BLaER1 treated with 17β-estradiol and CSF1 and Interleukin-3, amounts not matched to agents 10 nM and 100 nM (cell line): ENCODE measurements at regions not wholly inside any gene's neighbourhood (a gene's known extent, or its start where the extent isn't known, plus 50 kb on each side); places are given as distances from the start of the nearest gene placed in this dataset.
"Not testable (repeated sequence)": the region's sequence is repeated elsewhere in the genome, so short reads cannot be mapped to it uniquely, and the experiment has no call there.

ENCODE experiments used
- H3K27ac ChIP-seq, 11 experiments: shearing (Covaris generic); formaldehyde crosslinking; 2 replicates each; pipeline ENCODE4 v1.8.1; 2022
- H3K27me3 ChIP-seq, 11 experiments: shearing (Covaris generic); formaldehyde crosslinking; 2 replicates each; pipeline ENCODE4 v1.8.1; 2022
- H3K36me3 ChIP-seq, 11 experiments: shearing (Covaris generic); formaldehyde crosslinking; 2 replicates each; pipeline ENCODE4 v1.8.1; 2022
- H3K4me1 ChIP-seq, 10 experiments: shearing (Covaris generic); formaldehyde crosslinking; 2 replicates each; pipeline ENCODE4 v1.8.1; 2022
- H3K4me2 ChIP-seq, 11 experiments: shearing (Covaris generic); formaldehyde crosslinking; 2 replicates each; pipeline ENCODE4 v1.8.1; 2022
- H3K4me3 ChIP-seq, 10 experiments: shearing (Covaris generic); formaldehyde crosslinking; 2 replicates each; pipeline ENCODE4 v1.8.1; 2022
- H3K9ac ChIP-seq, 11 experiments: shearing (Covaris generic); formaldehyde crosslinking; 2 replicates each; pipeline ENCODE4 v1.8.1; 2022
- H3K9me3 ChIP-seq, 11 experiments: shearing (Covaris generic); formaldehyde crosslinking; replicated peaks in 1 of 11; 2 replicates each; pipeline ENCODE4 v1.8.1; 2022
- H4K20me1 ChIP-seq, 11 experiments: shearing (Covaris generic); formaldehyde crosslinking; 2 replicates each; pipeline ENCODE4 v1.8.1; 2022
- Cebpa-rat ChIP-seq, 11 experiments: shearing (Covaris generic); IDR thresholded peaks; 2 replicates each; pipeline ENCODE4 v1.8.1; 2022

GRCh38 chr10:21355591-21356011 is 169.9 kb downstream of the SKIDA1 start:
- Histone ChIP-seq H3K36me3 (no peaks in the 10 kb centered on the region), H3K4me1 (no peaks in the 10 kb centered on the region), H3K9me3 (peaks cover 0 to 17% (median 6%) of the 10 kb centered on the region in 11 experiments; a peak in 7 of 22 replicates), H3K27me3 (no peaks in the 10 kb centered on the region), H4K20me1 (no peaks in the 10 kb centered on the region), H3K4me3 (no peak overlapping the region), H3K27ac (no peak overlapping the region), H3K4me2 (no peak overlapping the region), H3K9ac (no peak overlapping the region)
- TF ChIP-seq Cebpa-rat (IDR thresholded peaks at IDR 0.05), result no peak

- Histone ChIP-seq H3K36me3 (no peaks in the 10 kb centered on the region), H3K4me3 (no peak overlapping the region), H3K9ac (no peak overlapping the region), H4K20me1 (no peaks in the 10 kb centered on the region), H3K27me3 (no peaks in the 10 kb centered on the region), H3K4me2 (no peak overlapping the region), H3K4me1 (no peaks in the 10 kb centered on the region), H3K9me3 (peaks cover 0 to 19% (median 6%) of the 10 kb centered on the region in 11 experiments; a peak in 7 of 22 replicates), H3K27ac (no peak overlapping the region)
- no peak for TF ChIP-seq Cebpa-rat (IDR thresholded peaks at IDR 0.05)
Measured at GRCh38 chr10:21352886-21353285, 172.6 kb downstream of the SKIDA1 start.

- H3K4me2 ChIP-seq, H3K4me3 ChIP-seq, H3K27me3 ChIP-seq, H4K20me1 ChIP-seq, H3K4me1 ChIP-seq, H3K27ac ChIP-seq, H3K36me3 ChIP-seq, H3K9ac ChIP-seq: not testable (repeated sequence)
- H3K9me3 ChIP-seq, result peaks cover 0 to 19% (median 6%) of the 10 kb centered on the region in 11 experiments; a peak in 7 of 22 replicates
Measured at GRCh38 chr10:21351594-21351993, 173.9 kb downstream of the SKIDA1 start.

- TF ChIP-seq Cebpa-rat (IDR thresholded peaks at IDR 0.05), result no peak
- Histone ChIP-seq H3K4me1 (no peaks in the 10 kb centered on the region), H3K4me2 (no peak overlapping the region), H3K27me3 (no peaks in the 10 kb centered on the region), H3K9ac (no peak overlapping the region), H3K27ac (no peak overlapping the region), H3K4me3 (no peak overlapping the region), H3K36me3 (no peaks in the 10 kb centered on the region), H3K9me3 (peaks cover 0 to 19% (median 6%) of the 10 kb centered on the region in 11 experiments; a peak in 7 of 22 replicates), H4K20me1 (no peaks in the 10 kb centered on the region)
Measured at GRCh38 chr10:21349912-21350286, 175.6 kb downstream of the SKIDA1 start.

- Histone ChIP-seq H3K4me3 (no peak overlapping the region), H3K27me3 (no peaks in the 10 kb centered on the region), H3K4me2 (no peak overlapping the region), H3K27ac (no peak overlapping the region), H3K4me1 (no peaks in the 10 kb centered on the region), H3K9ac (no peak overlapping the region), H3K9me3 (peaks cover 0 to 19% (median 6%) of the 10 kb centered on the region in 11 experiments; a peak in 7 of 22 replicates), H4K20me1 (no peaks in the 10 kb centered on the region), H3K36me3 (no peaks in the 10 kb centered on the region)
- TF ChIP-seq Cebpa-rat (IDR thresholded peaks at IDR 0.05), result no peak
Measured at GRCh38 chr10:21347785-21348170, 177.7 kb downstream of the SKIDA1 start.

- H3K9me3 ChIP-seq, result peaks cover 0 to 16% (median 5%) of the 10 kb centered on the region in 11 experiments; a peak in 7 of 22 replicates
- H4K20me1 ChIP-seq, result no peaks in the 10 kb centered on the region
- H3K36me3 ChIP-seq, result no peaks in the 10 kb centered on the region
- no peak overlapping the region for H3K9ac ChIP-seq
- H3K4me2 ChIP-seq, result no peak overlapping the region
- no peak overlapping the region for H3K4me3 ChIP-seq
- H3K27ac ChIP-seq, result no peak overlapping the region
- H3K4me1 ChIP-seq, result no peaks in the 10 kb centered on the region
- TF ChIP-seq Cebpa-rat (IDR thresholded peaks at IDR 0.05), result no peak
- no peaks in the 10 kb centered on the region for H3K27me3 ChIP-seq
Measured at GRCh38 chr10:21347043-21347784, 178.3 kb downstream of the SKIDA1 start.

- Histone ChIP-seq H3K4me3 (no peak overlapping the region), H4K20me1 (no peaks in the 10 kb centered on the region), H3K27me3 (no peaks in the 10 kb centered on the region), H3K27ac (no peak overlapping the region), H3K4me1 (no peaks in the 10 kb centered on the region), H3K4me2 (no peak overlapping the region), H3K9ac (no peak overlapping the region), H3K36me3 (no peaks in the 10 kb centered on the region), H3K9me3 (no peaks in the 10 kb centered on the region)
- TF ChIP-seq Cebpa-rat (IDR thresholded peaks at IDR 0.05), result no peak
Measured at GRCh38 chr10:21343087-21343486, 182.4 kb downstream of the SKIDA1 start.

GRCh38 chr10:21342499-21342898 is 183.0 kb downstream of the SKIDA1 start:
- H4K20me1 ChIP-seq, H3K27me3 ChIP-seq, H3K4me1 ChIP-seq, H3K9ac ChIP-seq, H3K27ac ChIP-seq, H3K4me2 ChIP-seq, H3K36me3 ChIP-seq, H3K9me3 ChIP-seq, H3K4me3 ChIP-seq: not testable (repeated sequence)

- Histone ChIP-seq H3K4me2 (no peak overlapping the region), H3K27ac (no peak overlapping the region), H3K4me3 (no peak overlapping the region), H4K20me1 (no peaks in the 10 kb centered on the region), H3K36me3 (no peaks in the 10 kb centered on the region), H3K27me3 (no peaks in the 10 kb centered on the region), H3K4me1 (peaks cover 0 to 7% (median 0%) of the 10 kb centered on the region in 10 experiments; a peak in 1 of 20 replicates), H3K9me3 (no peaks in the 10 kb centered on the region), H3K9ac (no peak overlapping the region)
- no peak for TF ChIP-seq Cebpa-rat (IDR thresholded peaks at IDR 0.05)
Measured at GRCh38 chr10:21340331-21340730, 185.2 kb downstream of the SKIDA1 start.

GRCh38 chr10:21337171-21337792 is 188.2 kb downstream of the SKIDA1 start:
- no peaks in the 10 kb centered on the region for H3K9me3 ChIP-seq
- H3K4me2 ChIP-seq, result no peak overlapping the region
- no peak overlapping the region for H3K27ac ChIP-seq
- peaks cover 0 to 7% (median 0%) of the 10 kb centered on the region in 10 experiments; a peak in 1 of 20 replicates for H3K4me1 ChIP-seq
- H3K36me3 ChIP-seq, result no peaks in the 10 kb centered on the region
- H3K4me3 ChIP-seq, result no peak overlapping the region
- H4K20me1 ChIP-seq, result no peaks in the 10 kb centered on the region
- H3K9ac ChIP-seq, result no peak overlapping the region
- no peaks in the 10 kb centered on the region for H3K27me3 ChIP-seq
- no peak for TF ChIP-seq Cebpa-rat (IDR thresholded peaks at IDR 0.05)
